ENCODE measurements at regions not wholly inside any gene's neighbourhood (a gene's known extent, or its start where the extent isn't known, plus 50 kb on each side); places are given as distances from the start of the nearest gene placed in this dataset.

GRCh38 chr12:111310076-111310870, 58.6 kb downstream of the PHETA1 start:
- Histone ChIP-seq H3K36me3 (ENCODE audit: insufficient read depth, insufficient read length, low read length) (peaks cover 3% of the 10 kb centered on the region), H3K4me1 (ENCODE audit: insufficient read depth, insufficient read length) (peaks cover 4% of the 10 kb centered on the region), H3K27me3 (ENCODE audit: insufficient read depth, insufficient read length) (no peaks in the 10 kb centered on the region), H3K4me3 (ENCODE audit: insufficient read length, low read depth) (no peak overlapping the region), H3K9me3 (ENCODE audit: insufficient read depth, low read length) (peaks cover 19% of the 10 kb centered on the region), H3K9ac (ENCODE audit: insufficient read length, low read depth) (no peak overlapping the region)
- TF ChIP-seq SUZ12 (IDR thresholded peaks at IDR 0.05; ENCODE audit: extremely low read depth, insufficient read depth, insufficient read length) (no peak), ZNF274 (IDR thresholded peaks at IDR 0.05; ENCODE audit: low read depth, low read length) (no peak), YY1 (IDR thresholded peaks at IDR 0.05; ENCODE audit: insufficient read depth, insufficient read length) (no peak)
- no peak for DNase-seq (ENCODE audit: low read depth, low spot score)

DNA sequence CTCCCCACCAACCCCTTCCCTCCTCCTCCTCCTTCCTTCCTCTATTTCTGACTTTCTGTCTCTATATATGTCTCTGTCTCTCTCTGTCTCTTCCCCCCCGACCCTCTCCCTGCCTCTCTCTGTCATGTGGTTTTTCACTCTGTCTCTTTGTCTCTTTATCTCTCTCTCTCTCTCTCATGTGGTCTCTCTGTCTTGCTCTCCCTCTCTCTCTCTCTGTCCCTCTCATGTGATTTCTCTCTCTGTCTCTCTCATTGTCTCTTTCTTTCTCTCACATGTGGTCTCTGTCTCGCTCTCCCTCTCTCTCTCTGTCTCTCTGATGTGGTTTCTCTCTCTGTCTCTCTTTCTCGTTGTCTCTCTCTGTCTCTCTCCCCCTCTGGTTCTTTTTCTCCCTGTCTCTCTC, 59.3 kb downstream of the PHETA1 start:
- no peaks in the 10 kb centered on the region for H3K27me3 ChIP-seq (ENCODE audit: insufficient read depth, insufficient read length)
- H3K9ac ChIP-seq (ENCODE audit: insufficient read length, low read depth) = no peak overlapping the region
- H3K36me3 ChIP-seq (ENCODE audit: insufficient read depth, insufficient read length, low read length) = peaks cover 3% of the 10 kb centered on the region
- TF ChIP-seq SUZ12 (IDR thresholded peaks at IDR 0.05; ENCODE audit: extremely low read depth, insufficient read depth, insufficient read length) = no peak
- no peak for TF ChIP-seq ZNF274 (IDR thresholded peaks at IDR 0.05; ENCODE audit: low read depth, low read length)
- no peak for TF ChIP-seq YY1 (IDR thresholded peaks at IDR 0.05; ENCODE audit: insufficient read depth, insufficient read length)
- no peak for DNase-seq (ENCODE audit: low read depth, low spot score)
- peaks cover 4% of the 10 kb centered on the region for H3K4me1 ChIP-seq (ENCODE audit: insufficient read depth, insufficient read length)
- H3K4me3 ChIP-seq (ENCODE audit: insufficient read length, low read depth) = no peak overlapping the region
- H3K9me3 ChIP-seq (ENCODE audit: insufficient read depth, low read length) = peaks cover 26% of the 10 kb centered on the region

- no peak overlapping the region for H3K4me3 ChIP-seq (ENCODE audit: insufficient read length, low read depth)
- TF ChIP-seq YY1 (IDR thresholded peaks at IDR 0.05; ENCODE audit: insufficient read depth, insufficient read length) (no peak), SUZ12 (IDR thresholded peaks at IDR 0.05; ENCODE audit: extremely low read depth, insufficient read depth, insufficient read length) (no peak), ZNF274 (IDR thresholded peaks at IDR 0.05; ENCODE audit: low read depth, low read length) (no peak)
- no peak overlapping the region for H3K9ac ChIP-seq (ENCODE audit: insufficient read length, low read depth)
- DNase-seq (ENCODE audit: low read depth, low spot score) = no peak
- H3K4me1 ChIP-seq (ENCODE audit: insufficient read depth, insufficient read length) = peaks cover 4% of the 10 kb centered on the region
- H3K27me3 ChIP-seq (ENCODE audit: insufficient read depth, insufficient read length) = no peaks in the 10 kb centered on the region
- peaks cover 3% of the 10 kb centered on the region for H3K36me3 ChIP-seq (ENCODE audit: insufficient read depth, insufficient read length, low read length)
- H3K9me3 ChIP-seq (ENCODE audit: insufficient read depth, low read length) = peaks cover 37% of the 10 kb centered on the region
Observed at GRCh38 chr12:111308473-111308872, 60.4 kb downstream of the PHETA1 start.

DNA sequence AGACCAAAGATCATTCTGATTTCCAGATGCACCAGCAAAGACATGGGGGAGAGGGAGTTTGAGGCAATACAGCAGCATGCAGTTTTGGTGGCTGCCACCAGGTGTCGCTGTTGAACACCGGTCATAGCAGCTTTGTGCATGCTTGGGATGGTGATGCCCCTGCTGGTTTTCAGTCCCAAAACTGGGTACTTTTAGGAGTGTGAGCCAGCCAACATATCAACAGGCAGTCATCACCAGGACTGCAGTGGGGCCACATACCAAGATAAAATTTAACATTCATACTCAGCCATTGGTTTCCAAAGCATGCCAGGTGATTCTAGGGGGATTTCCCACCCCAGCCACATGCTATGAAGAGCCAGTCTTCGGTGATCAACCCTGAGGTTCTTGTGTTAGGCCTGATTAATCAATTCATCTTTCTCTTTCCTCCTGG, 64.2 kb downstream of the PHETA1 start:
- Histone ChIP-seq H3K9ac (ENCODE audit: insufficient read length, low read depth) (no peak overlapping the region), H3K36me3 (ENCODE audit: insufficient read depth, insufficient read length, low read length) (no peaks in the 10 kb centered on the region), H3K4me3 (ENCODE audit: insufficient read length, low read depth) (no peak overlapping the region), H3K9me3 (ENCODE audit: insufficient read depth, low read length) (peaks cover 38% of the 10 kb centered on the region), H3K4me1 (ENCODE audit: insufficient read depth, insufficient read length) (no peaks in the 10 kb centered on the region), H3K27me3 (ENCODE audit: insufficient read depth, insufficient read length) (no peaks in the 10 kb centered on the region)
- DNase-seq (ENCODE audit: low read depth, low spot score) = peak; percentile 57
- TF ChIP-seq ZNF274 (IDR thresholded peaks at IDR 0.05; ENCODE audit: low read depth, low read length) (no peak), YY1 (IDR thresholded peaks at IDR 0.05; ENCODE audit: insufficient read depth, insufficient read length) (no peak), SUZ12 (IDR thresholded peaks at IDR 0.05; ENCODE audit: extremely low read depth, insufficient read depth, insufficient read length) (no peak)

GRCh38 chr12:111303531-111303930, 65.4 kb downstream of the PHETA1 start:
- TF ChIP-seq YY1 (IDR thresholded peaks at IDR 0.05; ENCODE audit: insufficient read depth, insufficient read length) = no peak
- TF ChIP-seq SUZ12 (IDR thresholded peaks at IDR 0.05; ENCODE audit: extremely low read depth, insufficient read depth, insufficient read length) = no peak
- TF ChIP-seq ZNF274 (IDR thresholded peaks at IDR 0.05; ENCODE audit: low read depth, low read length) = no peak
- DNase-seq (ENCODE audit: low read depth, low spot score) = no peak
- peaks cover 38% of the 10 kb centered on the region for H3K9me3 ChIP-seq (ENCODE audit: insufficient read depth, low read length)

GRCh38 chr12:111298582-111299436, 70.1 kb downstream of the PHETA1 start:
- TF ChIP-seq ZNF274 (IDR thresholded peaks at IDR 0.05; ENCODE audit: low read depth, low read length) (no peak), YY1 (IDR thresholded peaks at IDR 0.05; ENCODE audit: insufficient read depth, insufficient read length) (no peak), SUZ12 (IDR thresholded peaks at IDR 0.05; ENCODE audit: extremely low read depth, insufficient read depth, insufficient read length) (no peak)
- H3K9me3 ChIP-seq (ENCODE audit: insufficient read depth, low read length) = peaks cover 4% of the 10 kb centered on the region; the same call in 1 of the 2 replicates
- peak overlapping the region; percentile 59 for H3K9ac ChIP-seq (ENCODE audit: insufficient read length, low read depth)
- no peak overlapping the region for H3K4me3 ChIP-seq (ENCODE audit: insufficient read length, low read depth)
- no peaks in the 10 kb centered on the region for H3K27me3 ChIP-seq (ENCODE audit: insufficient read depth, insufficient read length)
- H3K36me3 ChIP-seq (ENCODE audit: insufficient read depth, insufficient read length, low read length) = no peaks in the 10 kb centered on the region
- peak; percentile 71 for DNase-seq (ENCODE audit: low read depth, low spot score)
- H3K4me1 ChIP-seq (ENCODE audit: insufficient read depth, insufficient read length) = peaks cover 17% of the 10 kb centered on the region

More at GRCh38 chr12:111303531-111303930, 65.4 kb downstream of the PHETA1 start:
- H3K9ac ChIP-seq (ENCODE audit: insufficient read length, low read depth) = no peak overlapping the region
- H3K4me1 ChIP-seq (ENCODE audit: insufficient read depth, insufficient read length) = peaks cover 5% of the 10 kb centered on the region
- H3K36me3 ChIP-seq (ENCODE audit: insufficient read depth, insufficient read length, low read length) = no peaks in the 10 kb centered on the region
- H3K4me3 ChIP-seq (ENCODE audit: insufficient read length, low read depth) = no peak overlapping the region
- H3K27me3 ChIP-seq (ENCODE audit: insufficient read depth, insufficient read length) = no peaks in the 10 kb centered on the region
